Retinal pigment epithelial cell (primary cell): ENCODE measurements at regions not wholly inside any gene's neighbourhood (a gene's known extent, or its start where the extent isn't known, plus 50 kb on each side); places are given as distances from the start of the nearest gene placed in this dataset.

Experiments
- DNase-seq: peaks from one replicate; pipeline ENCODE4 v3.0.0-alpha.2; 2010; ENCODE audit warnings: low read depth
- H3K4me3 ChIP-seq: 2 replicates; pipeline ENCODE4 v1.5.1; 2011; ENCODE audit warnings: mild to moderate bottlenecking, low read length, control low read depth, moderate library complexity
- TF ChIP-seq, protein P1 (sequence below): conservative IDR thresholded peaks from 2 replicates; pipeline ENCODE4 v1.5.1; 2011; ENCODE audit warnings: low read depth, low read length, control low read depth, inconsistent platforms

DNA sequence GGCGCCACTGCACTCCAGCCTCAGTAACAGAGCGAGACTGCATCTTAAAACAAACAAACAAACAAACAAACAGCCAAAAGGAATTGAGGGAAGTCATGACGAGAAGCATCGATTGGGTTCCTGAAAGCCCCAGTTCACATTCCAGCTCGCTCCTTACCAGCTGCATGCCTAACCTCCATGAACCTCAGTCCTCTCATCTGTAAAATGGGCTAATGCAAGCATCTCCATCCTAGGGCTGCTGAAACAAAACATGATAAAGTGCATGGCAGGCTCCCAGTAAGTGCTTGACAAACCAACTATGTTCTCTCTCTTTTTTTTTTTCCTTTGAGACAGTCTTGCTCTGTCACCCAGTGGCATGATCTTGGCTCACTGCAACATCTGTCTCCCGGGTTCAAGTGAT is 79.7 kb upstream of the DISP3 start:
- no peak overlapping the region for H3K4me3 ChIP-seq
- DNase-seq = no peak

GRCh38 chr1:11400155-11400554 is 78.8 kb upstream of the DISP3 start:
- H3K4me3 ChIP-seq = no peak overlapping the region
- no peak for DNase-seq
- TF ChIP-seq, protein P1, sequence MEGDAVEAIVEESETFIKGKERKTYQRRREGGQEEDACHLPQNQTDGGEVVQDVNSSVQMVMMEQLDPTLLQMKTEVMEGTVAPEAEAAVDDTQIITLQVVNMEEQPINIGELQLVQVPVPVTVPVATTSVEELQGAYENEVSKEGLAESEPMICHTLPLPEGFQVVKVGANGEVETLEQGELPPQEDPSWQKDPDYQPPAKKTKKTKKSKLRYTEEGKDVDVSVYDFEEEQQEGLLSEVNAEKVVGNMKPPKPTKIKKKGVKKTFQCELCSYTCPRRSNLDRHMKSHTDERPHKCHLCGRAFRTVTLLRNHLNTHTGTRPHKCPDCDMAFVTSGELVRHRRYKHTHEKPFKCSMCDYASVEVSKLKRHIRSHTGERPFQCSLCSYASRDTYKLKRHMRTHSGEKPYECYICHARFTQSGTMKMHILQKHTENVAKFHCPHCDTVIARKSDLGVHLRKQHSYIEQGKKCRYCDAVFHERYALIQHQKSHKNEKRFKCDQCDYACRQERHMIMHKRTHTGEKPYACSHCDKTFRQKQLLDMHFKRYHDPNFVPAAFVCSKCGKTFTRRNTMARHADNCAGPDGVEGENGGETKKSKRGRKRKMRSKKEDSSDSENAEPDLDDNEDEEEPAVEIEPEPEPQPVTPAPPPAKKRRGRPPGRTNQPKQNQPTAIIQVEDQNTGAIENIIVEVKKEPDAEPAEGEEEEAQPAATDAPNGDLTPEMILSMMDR = no peak

More for the DNA sequence above, 79.7 kb upstream of the DISP3 start:
- TF ChIP-seq, protein P1 = no peak

- TF ChIP-seq, protein P1 = no peak
- no peak for DNase-seq
- no peak overlapping the region for H3K4me3 ChIP-seq
Measured at GRCh38 chr1:11400567-11400966, 78.4 kb upstream of the DISP3 start.

DNA sequence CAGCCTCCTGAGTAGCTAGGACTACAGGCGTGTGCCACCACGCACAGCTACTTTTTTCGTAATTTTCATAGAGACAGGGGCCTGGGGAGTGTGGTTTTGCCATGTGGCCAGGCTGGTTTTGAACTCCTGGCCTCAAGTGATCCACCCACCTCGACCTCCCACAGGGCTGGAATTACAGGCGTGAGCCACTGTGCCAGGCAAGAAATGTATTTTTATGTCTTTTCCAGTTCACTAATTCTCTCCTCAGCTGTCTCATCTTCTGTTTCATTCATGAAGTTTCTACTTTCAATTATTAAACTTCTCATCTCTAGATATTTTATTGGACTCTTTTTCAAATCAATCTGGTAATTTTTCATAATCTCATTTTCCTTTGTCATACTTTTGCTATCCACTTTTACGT is 72.1 kb upstream of the DISP3 start:
- no peak for DNase-seq
- no peak overlapping the region for H3K4me3 ChIP-seq
- TF ChIP-seq, protein P1 = no peak

GRCh38 chr1:11407301-11407994 is 71.5 kb upstream of the DISP3 start:
- no peak for DNase-seq
- H3K4me3 ChIP-seq = no peak overlapping the region
- TF ChIP-seq, protein P1 = no peak

- H3K4me3 ChIP-seq = no peak overlapping the region
- TF ChIP-seq, protein P1 = no peak
- no peak for DNase-seq
Measured at GRCh38 chr1:11412141-11412540, 66.8 kb upstream of the DISP3 start.

DNA sequence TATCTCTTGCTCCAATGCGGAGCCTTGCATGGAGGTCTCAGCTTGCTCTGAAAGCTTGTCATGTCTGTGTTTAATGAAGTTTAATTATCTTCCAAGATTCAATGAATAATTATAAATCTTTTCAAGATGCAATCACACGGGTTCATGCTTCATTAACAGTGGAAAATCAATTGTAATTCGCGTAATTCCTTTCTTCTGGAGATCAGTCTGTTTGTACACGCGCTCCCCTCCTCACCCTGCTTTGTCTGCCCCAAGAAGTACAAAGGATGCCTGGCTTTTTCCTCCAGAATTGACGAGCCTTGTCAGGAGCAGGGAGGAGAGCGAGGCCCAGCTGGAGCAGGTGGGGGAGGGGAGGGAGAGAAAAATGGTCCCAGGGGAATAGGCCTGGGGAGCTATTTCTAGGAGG is 65.0 kb upstream of the DISP3 start:
- no peak for DNase-seq
- H3K4me3 ChIP-seq = no peak overlapping the region
- TF ChIP-seq, protein P1 = no peak
